Naive thymus-derived CD4-positive, alpha-beta T cell (primary cell): ENCODE measurements at regions not wholly inside any gene's neighbourhood (a gene's known extent, or its start where the extent isn't known, plus 50 kb on each side); places are given as distances from the start of the nearest gene placed in this dataset.

Experiments
- ATAC-seq: fragments of 150-1000 bp; cut with Tn5 transposase; 2 replicates; pipeline ENCODE4 v1.10.0; 2021; ENCODE audit warnings: mild to moderate bottlenecking, moderate library complexity
- CTCF ChIA-PET: fragments of 350-600 bp; sonication (Branson Sonifier 250); formaldehyde crosslinking; loops from one replicate; lab custom pipeline; 2021; ENCODE audit warnings: antibody characterized with exemption; lab: Charles Lee
- POLR2A ChIA-PET: fragments of 350-600 bp; sonication (Branson Sonifier 250); formaldehyde crosslinking; loops from one replicate; lab custom pipeline; 2021; ENCODE audit warnings: antibody characterized with exemption, inconsistent platforms; lab: Charles Lee
- DNase-seq, 9 donors: peaks; one replicate each; pipeline versions ENCODE4 v3.0.0 to v3.0.0-alpha.2; 2020 to 2022; ENCODE audit warnings: mixed read lengths in 1 of 9
- H3K27ac ChIP-seq: one replicate; pipeline ENCODE4 v1.7.0; 2013; ENCODE audit warnings: mild to moderate bottlenecking, low read depth, low read length, moderate library complexity
- H3K27me3 ChIP-seq, 2 donors: one replicate each; pipeline ENCODE4 v1.7.0; 2013; ENCODE audit warnings: low read length in 2 of 2, mild to moderate bottlenecking in 2 of 2, moderate library complexity in 2 of 2; ENCODE audit not compliant: control insufficient read depth in 2 of 2, insufficient read depth in 2 of 2
- H3K36me3 ChIP-seq, 3 experiments: 1 replicate in 2 of 3; 2 replicates in 1 of 3; pipeline ENCODE4 v1.7.0; 2013; ENCODE audit warnings: low read length in 3 of 3, mild to moderate bottlenecking in 3 of 3, moderate library complexity in 1 of 3; ENCODE audit not compliant: insufficient read depth in 3 of 3, control insufficient read depth in 2 of 3
- H3K4me1 ChIP-seq, 2 donors: one replicate each; pipeline ENCODE4 v1.7.0; 2013; ENCODE audit warnings: low read length in 2 of 2, mild to moderate bottlenecking in 2 of 2, moderate library complexity in 1 of 2; ENCODE audit not compliant: control insufficient read depth in 2 of 2, insufficient read depth in 2 of 2
- H3K4me3 ChIP-seq: 2 replicates; pipeline ENCODE4 v1.7.0; 2013; ENCODE audit warnings: mild to moderate bottlenecking, low read length
- H3K9me3 ChIP-seq, 3 experiments: 1 replicate in 2 of 3; 2 replicates in 1 of 3; pipeline ENCODE4 v1.7.0; 2013; ENCODE audit warnings: low read length in 3 of 3; ENCODE audit not compliant: control insufficient read depth in 2 of 3
- H3K27ac Mint-ChIP-seq, 9 donors: one replicate each; pipeline ENCODE4 v1.8.0; 2020 to 2022; ENCODE audit warnings: mixed read lengths in 9 of 9, mild to moderate bottlenecking in 8 of 9, moderate library complexity in 5 of 9, inconsistent platforms in 2 of 9
- H3K27me3 Mint-ChIP-seq, 5 donors: one replicate each; pipeline ENCODE4 v1.8.0; 2021 to 2022; ENCODE audit warnings: mixed read lengths in 5 of 5, mild to moderate bottlenecking in 1 of 5
- H3K36me3 Mint-ChIP-seq, 5 donors: one replicate each; pipeline ENCODE4 v1.8.0; 2020 to 2022; ENCODE audit warnings: mixed read lengths in 5 of 5, mild to moderate bottlenecking in 3 of 5, inconsistent platforms in 1 of 5
- H3K4me1 Mint-ChIP-seq, 7 donors: one replicate each; pipeline ENCODE4 v1.8.0; 2020 to 2022; ENCODE audit warnings: mixed read lengths in 7 of 7, mild to moderate bottlenecking in 3 of 7, inconsistent platforms in 1 of 7
- H3K4me3 Mint-ChIP-seq, 10 donors: one replicate each; pipeline ENCODE4 v1.8.0; 2020 to 2022; ENCODE audit warnings: mild to moderate bottlenecking in 10 of 10, mixed read lengths in 10 of 10, moderate library complexity in 6 of 10, inconsistent platforms in 2 of 10
- H3K9me3 Mint-ChIP-seq, 11 donors: one replicate each; pipeline ENCODE4 v1.8.0; 2020 to 2022; ENCODE audit warnings: mixed read lengths in 11 of 11, mild to moderate bottlenecking in 4 of 11, inconsistent platforms in 1 of 11, moderate library complexity in 1 of 11
- intact Hi-C, 2 donors: fragments of 100-400 bp; cut with micrococcal nuclease; formaldehyde crosslinking; loops; one replicate each; pipeline ENCODE4 v1.15.1; 2023

DNA sequence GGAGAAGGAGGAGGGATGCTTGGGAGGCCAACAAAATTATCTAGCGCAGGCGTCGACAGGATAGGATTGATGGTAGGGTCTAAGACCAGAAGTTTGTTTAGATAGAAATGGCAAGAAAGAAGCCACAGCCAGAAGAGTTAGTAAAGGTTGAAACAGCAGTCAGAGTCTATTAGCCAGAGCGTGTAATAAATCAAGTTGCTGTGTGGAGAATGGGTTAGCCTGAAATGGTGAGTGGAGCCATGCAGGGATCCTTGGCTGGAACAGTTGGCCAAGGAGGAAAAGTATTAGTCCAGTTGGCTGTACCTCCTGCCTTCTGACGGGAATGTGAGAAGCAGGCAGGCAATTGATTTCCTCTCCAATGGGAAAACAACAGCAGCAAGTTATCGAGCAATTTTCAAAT lies 190.7 kb upstream of the CCDC68 start:
- no peaks in the 10 kb centered on the region for H3K9me3 ChIP-seq
- CTCF ChIA-PET: no interaction called here
- no peak overlapping the region for H3K4me3 ChIP-seq
- peaks cover 0 to 4% (median 0%) of the 10 kb centered on the region in 5 donors for H3K36me3 Mint-ChIP-seq
- no peaks in the 10 kb centered on the region for H3K4me1 ChIP-seq
- H3K4me1 Mint-ChIP-seq: no peaks in the 10 kb centered on the region
- peaks cover 0 to 7% (median 2%) of the 10 kb centered on the region in 11 donors for H3K9me3 Mint-ChIP-seq
- H3K36me3 ChIP-seq: no peaks in the 10 kb centered on the region
- POLR2A ChIA-PET: no interaction called here
- DNase-seq (no peak), ATAC-seq (no peak)
- no peak overlapping the region for H3K27ac ChIP-seq
- H3K27ac Mint-ChIP-seq: no peak overlapping the region
- H3K27me3 ChIP-seq: no peaks in the 10 kb centered on the region
- intact Hi-C loops: no loop called here
- H3K4me3 Mint-ChIP-seq: no peak overlapping the region
- peaks cover 0 to 22% (median 13%) of the 10 kb centered on the region in 5 donors for H3K27me3 Mint-ChIP-seq

GRCh38 chr18:55147791-55148190 lies 188.5 kb upstream of the CCDC68 start:
- ChIA-PET CTCF (no interaction called here), POLR2A (no interaction called here)
- Mint-ChIP-seq H3K36me3 (peaks cover 0 to 4% (median 0%) of the 10 kb centered on the region in 5 donors), H3K4me1 (no peaks in the 10 kb centered on the region), H3K9me3 (peaks cover 0 to 10% (median 5%) of the 10 kb centered on the region in 11 donors), H3K27me3 (peaks cover 0 to 22% (median 13%) of the 10 kb centered on the region in 5 donors), H3K27ac (no peak overlapping the region), H3K4me3 (no peak overlapping the region)
- no peak overlapping the region for H3K4me3 ChIP-seq
- H3K36me3 ChIP-seq: no peaks in the 10 kb centered on the region
- no peaks in the 10 kb centered on the region for H3K4me1 ChIP-seq
- H3K27ac ChIP-seq: no peak overlapping the region
- ATAC-seq: no peak
- H3K9me3 ChIP-seq: no peaks in the 10 kb centered on the region
- no peaks in the 10 kb centered on the region for H3K27me3 ChIP-seq
- intact Hi-C loops: no loop called here
- DNase-seq: no peak

GRCh38 chr18:55144193-55144930 lies 185.1 kb upstream of the CCDC68 start:
- Mint-ChIP-seq H3K9me3 (peaks cover 0 to 11% (median 4%) of the 10 kb centered on the region in 11 donors), H3K4me1 (no peaks in the 10 kb centered on the region), H3K27me3 (peaks cover 0 to 19% (median 14%) of the 10 kb centered on the region in 5 donors), H3K27ac (no peak overlapping the region), H3K36me3 (peaks cover 0 to 4% (median 0%) of the 10 kb centered on the region in 5 donors), H3K4me3 (no peak overlapping the region)
- H3K36me3 ChIP-seq: no peaks in the 10 kb centered on the region
- intact Hi-C loops: no loop called here
- H3K27ac ChIP-seq: no peak overlapping the region
- H3K27me3 ChIP-seq: no peaks in the 10 kb centered on the region
- CTCF ChIA-PET: no interaction called here
- POLR2A ChIA-PET: no interaction called here
- H3K4me1 ChIP-seq: no peaks in the 10 kb centered on the region
- DNase-seq (no peak), ATAC-seq (no peak)
- no peak overlapping the region for H3K4me3 ChIP-seq
- H3K9me3 ChIP-seq: no peaks in the 10 kb centered on the region

- ChIA-PET CTCF (no interaction called here), POLR2A (no interaction called here)
- Mint-ChIP-seq H3K4me1 (no peaks in the 10 kb centered on the region), H3K27ac (no peak overlapping the region), H3K4me3 (no peak overlapping the region), H3K9me3 (peaks cover 0 to 11% (median 4%) of the 10 kb centered on the region in 11 donors), H3K36me3 (peaks cover 0 to 4% (median 0%) of the 10 kb centered on the region in 5 donors), H3K27me3 (peaks cover 0 to 17% (median 12%) of the 10 kb centered on the region in 5 donors)
- ATAC-seq (no peak), DNase-seq (no peak)
- H3K36me3 ChIP-seq: no peaks in the 10 kb centered on the region
- H3K4me1 ChIP-seq: no peaks in the 10 kb centered on the region
- no peak overlapping the region for H3K4me3 ChIP-seq
- no peaks in the 10 kb centered on the region for H3K9me3 ChIP-seq
- no peaks in the 10 kb centered on the region for H3K27me3 ChIP-seq
- intact Hi-C loops: no loop called here
- no peak overlapping the region for H3K27ac ChIP-seq
Observed at GRCh38 chr18:55142410-55142809, 183.1 kb upstream of the CCDC68 start.

GRCh38 chr18:55141318-55141717 lies 182.1 kb upstream of the CCDC68 start:
- Mint-ChIP-seq H3K36me3 (peaks cover 0 to 4% (median 0%) of the 10 kb centered on the region in 5 donors), H3K4me1 (no peaks in the 10 kb centered on the region), H3K27ac (no peak overlapping the region), H3K27me3 (peaks cover 0 to 17% (median 10%) of the 10 kb centered on the region in 5 donors), H3K9me3 (peaks cover 0 to 11% (median 4%) of the 10 kb centered on the region in 11 donors), H3K4me3 (no peak overlapping the region)
- intact Hi-C loops: no loop called here
- no peaks in the 10 kb centered on the region for H3K4me1 ChIP-seq
- H3K4me3 ChIP-seq: no peak overlapping the region
- POLR2A ChIA-PET: no interaction called here
- no peaks in the 10 kb centered on the region for H3K36me3 ChIP-seq
- no peaks in the 10 kb centered on the region for H3K27me3 ChIP-seq
- DNase-seq (no peak), ATAC-seq (no peak)
- CTCF ChIA-PET: no interaction called here
- H3K9me3 ChIP-seq: no peaks in the 10 kb centered on the region
- H3K27ac ChIP-seq: no peak overlapping the region

- intact Hi-C loops: no loop called here
- no peaks in the 10 kb centered on the region for H3K4me1 ChIP-seq
- ChIA-PET POLR2A (no interaction called here), CTCF (no interaction called here)
- H3K9me3 Mint-ChIP-seq: peaks cover 0 to 7% (median 3%) of the 10 kb centered on the region in 11 donors
- peaks cover 0 to 4% (median 0%) of the 10 kb centered on the region in 5 donors for H3K36me3 Mint-ChIP-seq
- DNase-seq (no peak), ATAC-seq (no peak)
- H3K27ac Mint-ChIP-seq: no peak overlapping the region
- no peaks in the 10 kb centered on the region for H3K4me1 Mint-ChIP-seq
- H3K4me3 Mint-ChIP-seq: no peak overlapping the region
- H3K9me3 ChIP-seq: no peaks in the 10 kb centered on the region
- peaks cover 0 to 17% (median 5%) of the 10 kb centered on the region in 5 donors for H3K27me3 Mint-ChIP-seq
- no peak overlapping the region for H3K27ac ChIP-seq
- H3K4me3 ChIP-seq: no peak overlapping the region
- H3K27me3 ChIP-seq: no peaks in the 10 kb centered on the region
- no peaks in the 10 kb centered on the region for H3K36me3 ChIP-seq
Observed at GRCh38 chr18:55139836-55140235, 180.6 kb upstream of the CCDC68 start.

DNA sequence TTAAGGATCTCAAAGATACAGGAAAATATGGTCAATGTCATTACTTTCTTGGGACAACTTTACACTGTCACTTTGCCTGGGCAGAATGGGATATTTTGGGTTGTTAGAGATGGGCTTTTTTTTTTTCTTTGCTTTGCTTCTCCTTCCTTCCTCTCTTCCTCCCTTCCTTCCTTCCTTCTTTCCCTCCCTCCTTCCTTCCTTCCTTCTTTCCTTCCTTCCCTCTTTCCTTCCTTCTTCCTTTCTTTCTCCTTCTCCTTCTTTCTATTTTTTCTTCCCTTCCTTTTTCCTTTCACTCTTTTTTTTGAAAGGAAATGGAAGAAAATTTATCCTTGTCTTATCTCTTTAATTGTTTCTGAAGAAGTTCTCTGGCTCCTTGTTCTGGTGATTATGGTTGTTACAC lies 180.0 kb upstream of the CCDC68 start:
- no peak overlapping the region for H3K27ac ChIP-seq
- CTCF ChIA-PET: no interaction called here

More for the DNA sequence above, 180.0 kb upstream of the CCDC68 start:
- Mint-ChIP-seq H3K27ac (no peak overlapping the region), H3K4me3 (no peak overlapping the region), H3K27me3 (peaks cover 0 to 17% (median 5%) of the 10 kb centered on the region in 5 donors), H3K36me3 (peaks cover 0 to 4% (median 0%) of the 10 kb centered on the region in 5 donors), H3K9me3 (peaks cover 0 to 7% (median 3%) of the 10 kb centered on the region in 11 donors), H3K4me1 (no peaks in the 10 kb centered on the region)
- ATAC-seq: no peak
- Histone ChIP-seq H3K27me3 (no peaks in the 10 kb centered on the region), H3K4me3 (no peak overlapping the region), H3K36me3 (no peaks in the 10 kb centered on the region), H3K4me1 (no peaks in the 10 kb centered on the region), H3K9me3 (no peaks in the 10 kb centered on the region)
- intact Hi-C loops: no loop called here
- DNase-seq: no peak
- POLR2A ChIA-PET: no interaction called here
